Lower leg skin (tissue), 3 donors: ENCODE measurements at regions not wholly inside any gene's neighbourhood (a gene's known extent, or its start where the extent isn't known, plus 50 kb on each side); places are given as distances from the start of the nearest gene placed in this dataset.

Source experiments
- POLR2A ChIP-seq, 2 donors: fragments of 450-650 bp; IDR thresholded peaks; one replicate each; pipeline ENCODE4 v1.6.1; 2016 to 2017; ENCODE audit warnings: antibody characterized with exemption in 2 of 2, mild to moderate bottlenecking in 1 of 2, moderate library complexity in 1 of 2
- TF ChIP-seq, protein P1 (sequence below), 3 donors: fragments of 450-650 bp; IDR thresholded peaks; one replicate each; pipeline ENCODE4 v1.5.1; 2016; ENCODE audit warnings: antibody characterized with exemption in 3 of 3, mild to moderate bottlenecking in 3 of 3, moderate library complexity in 2 of 3

DNA sequence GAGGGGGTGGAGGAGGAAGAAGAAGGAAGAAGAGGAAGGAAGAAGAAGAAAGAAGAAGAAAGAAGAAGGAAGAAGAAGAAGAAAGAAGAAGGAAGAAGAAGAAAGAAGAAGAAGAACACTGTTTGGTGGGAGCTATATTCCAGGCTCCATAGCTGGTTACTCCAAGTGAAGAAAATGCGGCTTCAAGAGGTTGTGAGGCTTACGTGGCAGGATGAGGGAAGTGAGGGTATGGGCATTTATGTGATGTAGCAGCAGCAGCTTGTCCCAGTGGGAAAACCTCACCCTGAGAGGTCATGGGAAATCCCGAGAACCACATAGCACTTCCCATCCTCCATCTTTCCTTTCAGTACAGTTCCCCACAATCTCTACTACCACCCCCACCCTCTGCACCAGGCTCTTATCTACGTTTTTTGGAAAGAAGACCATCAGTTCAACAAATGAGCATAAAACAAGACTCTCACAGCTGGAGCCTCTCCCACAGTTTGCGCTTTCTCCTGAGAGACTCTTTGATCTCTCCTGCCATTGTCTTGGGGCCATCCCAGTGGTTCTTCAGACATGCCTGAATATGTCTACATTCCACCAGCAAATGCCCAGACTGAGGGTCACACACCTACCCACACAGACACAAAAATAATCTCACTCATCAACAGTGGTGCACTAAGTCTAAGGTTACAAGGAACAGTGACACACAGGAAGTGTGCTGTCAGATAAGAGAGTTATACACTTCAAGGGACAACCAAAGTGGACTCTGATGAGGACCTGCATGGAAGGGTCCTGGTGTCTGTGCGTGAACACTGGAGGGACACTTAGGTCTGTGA lies 77.9 kb upstream of the KCNJ15 start:
- no peak for TF ChIP-seq POLR2A (IDR thresholded peaks at IDR 0.05)
- TF ChIP-seq, protein P1, sequence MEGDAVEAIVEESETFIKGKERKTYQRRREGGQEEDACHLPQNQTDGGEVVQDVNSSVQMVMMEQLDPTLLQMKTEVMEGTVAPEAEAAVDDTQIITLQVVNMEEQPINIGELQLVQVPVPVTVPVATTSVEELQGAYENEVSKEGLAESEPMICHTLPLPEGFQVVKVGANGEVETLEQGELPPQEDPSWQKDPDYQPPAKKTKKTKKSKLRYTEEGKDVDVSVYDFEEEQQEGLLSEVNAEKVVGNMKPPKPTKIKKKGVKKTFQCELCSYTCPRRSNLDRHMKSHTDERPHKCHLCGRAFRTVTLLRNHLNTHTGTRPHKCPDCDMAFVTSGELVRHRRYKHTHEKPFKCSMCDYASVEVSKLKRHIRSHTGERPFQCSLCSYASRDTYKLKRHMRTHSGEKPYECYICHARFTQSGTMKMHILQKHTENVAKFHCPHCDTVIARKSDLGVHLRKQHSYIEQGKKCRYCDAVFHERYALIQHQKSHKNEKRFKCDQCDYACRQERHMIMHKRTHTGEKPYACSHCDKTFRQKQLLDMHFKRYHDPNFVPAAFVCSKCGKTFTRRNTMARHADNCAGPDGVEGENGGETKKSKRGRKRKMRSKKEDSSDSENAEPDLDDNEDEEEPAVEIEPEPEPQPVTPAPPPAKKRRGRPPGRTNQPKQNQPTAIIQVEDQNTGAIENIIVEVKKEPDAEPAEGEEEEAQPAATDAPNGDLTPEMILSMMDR (IDR thresholded peaks at IDR 0.05): no peak
